ENCODE measurements at regions not wholly inside any gene's neighbourhood (a gene's known extent, or its start where the extent isn't known, plus 50 kb on each side); places are given as distances from the start of the nearest gene placed in this dataset.
"Not testable (repeated sequence)": the region's sequence is repeated elsewhere in the genome, so short reads cannot be mapped to it uniquely, and the experiment has no call there.

DNA sequence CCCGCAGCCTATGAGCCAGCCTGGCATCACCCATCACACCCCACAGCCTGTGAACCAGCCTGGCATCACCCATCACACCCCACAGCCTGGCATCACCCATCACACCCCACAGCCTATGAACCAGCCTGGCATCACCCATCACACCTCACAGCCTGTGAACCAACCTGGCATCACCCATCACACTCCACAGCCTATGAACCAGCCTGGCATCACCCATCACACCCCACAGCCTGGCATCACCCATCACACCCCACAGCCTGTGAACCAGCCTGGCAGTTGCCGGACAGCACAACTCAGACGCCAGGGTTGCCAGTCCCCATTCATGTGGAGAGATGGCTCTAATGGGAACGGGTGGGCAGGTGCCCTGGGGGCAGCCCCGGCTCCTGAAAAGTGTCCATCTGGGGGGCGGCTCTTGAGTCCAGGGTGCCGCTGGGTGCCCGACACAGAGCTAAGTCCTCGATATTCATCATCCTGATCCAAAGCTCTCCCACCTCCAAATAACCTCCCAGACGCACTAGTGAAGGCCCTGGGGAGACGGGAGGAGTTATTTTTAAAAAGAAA is 116.9 kb upstream of the AFDN start:
- not testable (repeated sequence) for DNase-seq (ENCODE audit: low spot score)

GRCh38 chr6:167710363-167710920 is 116.3 kb upstream of the AFDN start:
- DNase-seq (ENCODE audit: low spot score): no peak

DNA sequence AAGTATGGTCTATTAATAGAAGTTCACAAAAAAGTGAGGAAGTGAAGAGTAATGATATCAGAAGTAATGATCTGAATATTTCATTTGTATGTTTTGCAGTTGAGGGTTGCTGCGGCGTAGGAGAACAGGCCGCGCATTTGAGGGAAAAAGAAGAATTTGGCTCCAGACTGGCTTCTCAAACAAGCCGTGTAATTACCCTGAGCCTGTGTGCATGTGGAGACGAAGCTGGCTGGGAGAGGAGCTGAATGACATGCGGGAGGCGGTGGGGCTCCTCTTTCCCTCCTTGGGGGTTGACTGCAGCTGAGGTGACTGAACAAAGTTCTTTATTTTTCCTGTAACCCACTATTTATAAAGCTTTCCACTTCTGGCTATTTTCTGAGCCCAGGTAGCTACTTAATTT is 115.5 kb upstream of the AFDN start:
- DNase-seq (ENCODE audit: low spot score): no peak

DNA sequence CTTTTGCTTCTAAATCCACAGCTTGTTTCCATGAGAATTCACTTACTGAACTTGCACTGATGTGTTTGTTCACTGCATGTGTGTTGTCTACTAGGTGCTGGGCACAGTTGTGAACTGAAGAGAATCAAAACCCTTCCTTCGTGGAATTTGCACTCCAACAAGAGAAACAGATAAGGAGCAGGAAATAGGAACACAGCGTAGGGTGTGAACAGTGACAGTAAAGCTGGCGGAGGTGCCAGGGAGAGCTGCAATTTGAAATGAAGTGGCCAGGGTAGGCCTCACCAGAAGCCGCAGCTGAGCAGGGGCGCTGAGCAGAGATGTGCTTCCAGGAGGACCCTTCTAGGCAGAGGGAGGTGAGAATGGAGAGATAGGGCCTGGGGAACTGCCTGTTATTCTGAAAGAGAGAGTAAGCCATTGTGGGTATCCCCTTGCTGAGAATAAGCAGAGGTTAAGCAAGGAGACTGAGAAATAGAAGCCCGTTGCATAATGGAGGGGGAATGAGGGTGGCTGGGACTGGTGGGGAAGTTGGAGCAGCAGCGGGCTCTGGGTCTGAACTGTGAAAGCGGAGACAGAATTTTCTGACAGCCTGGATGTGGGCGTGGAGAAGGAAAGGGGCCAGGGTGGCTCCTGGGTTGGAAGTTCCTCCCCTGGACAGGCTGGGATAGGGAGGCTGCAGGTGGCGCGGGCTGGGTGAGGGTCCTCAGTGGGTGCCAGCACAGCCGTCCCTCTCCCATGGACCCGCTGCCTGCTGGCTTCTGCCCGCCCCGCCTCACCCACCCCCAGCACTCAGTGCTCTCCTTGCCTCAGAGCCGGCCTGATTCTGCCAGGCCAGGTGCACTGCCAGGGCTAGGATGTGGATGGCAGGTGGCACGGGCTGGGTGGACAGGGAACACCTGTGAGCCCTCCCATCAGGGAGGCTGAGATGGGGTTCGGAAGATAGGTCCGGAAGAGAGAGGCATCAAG is 114.7 kb upstream of the AFDN start:
- no peak for DNase-seq (ENCODE audit: low spot score)

GRCh38 chr6:167712731-167713475 is 113.8 kb upstream of the AFDN start:
- DNase-seq (ENCODE audit: low spot score): no peak

GRCh38 chr6:167714152-167714551 is 112.6 kb upstream of the AFDN start:
- no peak for DNase-seq (ENCODE audit: low spot score)

- no peak for DNase-seq (ENCODE audit: low spot score)
These were observed 109.3 kb upstream of the AFDN start for GRCh38 chr6:167717455-167717854.

GRCh38 chr6:167717867-167718266 is 108.8 kb upstream of the AFDN start:
- no peak for DNase-seq (ENCODE audit: low spot score)

- DNase-seq (ENCODE audit: low spot score): no peak
These were observed 106.8 kb upstream of the AFDN start for GRCh38 chr6:167719920-167720319.

- no peak for DNase-seq (ENCODE audit: low spot score)
These were observed 106.0 kb upstream of the AFDN start for GRCh38 chr6:167720456-167721285.

GRCh38 chr6:167721291-167721690 is 105.4 kb upstream of the AFDN start:
- DNase-seq (ENCODE audit: low spot score): no peak

DNA sequence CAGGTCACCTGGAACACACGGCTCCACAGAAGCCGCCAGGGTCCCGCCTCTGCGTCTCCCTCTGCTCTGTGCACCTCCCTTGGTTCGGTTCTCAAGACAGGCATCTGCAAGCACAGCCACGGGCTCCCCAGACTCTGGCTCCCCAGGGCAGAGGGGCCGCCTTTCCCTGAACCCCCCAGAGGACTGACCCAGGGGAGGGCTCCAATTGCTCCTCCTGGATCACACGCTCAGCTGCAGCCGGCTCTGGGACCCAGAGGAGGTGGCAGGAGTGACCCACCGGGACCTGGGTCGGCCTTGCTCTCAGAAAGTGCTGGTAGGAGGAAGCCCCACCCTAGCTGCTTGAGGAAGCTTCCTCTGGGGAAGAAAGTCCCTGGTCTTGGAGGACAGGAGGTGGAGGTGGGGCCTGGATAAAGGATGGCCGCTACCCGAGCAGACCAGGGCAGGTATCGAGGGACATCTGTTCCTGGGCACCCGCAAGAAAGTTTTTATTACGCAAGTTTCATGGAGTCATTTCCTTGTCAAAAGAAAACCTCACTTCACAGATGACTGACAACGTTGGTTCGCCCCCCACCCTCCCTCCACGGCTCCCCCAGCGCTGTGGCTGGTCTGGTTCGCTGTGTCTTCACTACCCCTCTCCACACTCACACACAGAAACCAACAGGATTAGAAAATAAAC is 103.9 kb upstream of the AFDN start:
- DNase-seq (ENCODE audit: low spot score): no peak

GRCh38 chr6:167726043-167726621 is 100.6 kb upstream of the AFDN start:
- no peak for DNase-seq (ENCODE audit: low spot score)

GRCh38 chr6:167730441-167730840 is 96.3 kb upstream of the AFDN start:
- DNase-seq (ENCODE audit: low spot score): no peak

- DNase-seq (ENCODE audit: low spot score): no peak
These were observed 95.5 kb upstream of the AFDN start for GRCh38 chr6:167731216-167731615.

- peak; percentile 25 for DNase-seq (ENCODE audit: low spot score)
These were observed 94.8 kb upstream of the AFDN start for GRCh38 chr6:167731731-167732422.

DNA sequence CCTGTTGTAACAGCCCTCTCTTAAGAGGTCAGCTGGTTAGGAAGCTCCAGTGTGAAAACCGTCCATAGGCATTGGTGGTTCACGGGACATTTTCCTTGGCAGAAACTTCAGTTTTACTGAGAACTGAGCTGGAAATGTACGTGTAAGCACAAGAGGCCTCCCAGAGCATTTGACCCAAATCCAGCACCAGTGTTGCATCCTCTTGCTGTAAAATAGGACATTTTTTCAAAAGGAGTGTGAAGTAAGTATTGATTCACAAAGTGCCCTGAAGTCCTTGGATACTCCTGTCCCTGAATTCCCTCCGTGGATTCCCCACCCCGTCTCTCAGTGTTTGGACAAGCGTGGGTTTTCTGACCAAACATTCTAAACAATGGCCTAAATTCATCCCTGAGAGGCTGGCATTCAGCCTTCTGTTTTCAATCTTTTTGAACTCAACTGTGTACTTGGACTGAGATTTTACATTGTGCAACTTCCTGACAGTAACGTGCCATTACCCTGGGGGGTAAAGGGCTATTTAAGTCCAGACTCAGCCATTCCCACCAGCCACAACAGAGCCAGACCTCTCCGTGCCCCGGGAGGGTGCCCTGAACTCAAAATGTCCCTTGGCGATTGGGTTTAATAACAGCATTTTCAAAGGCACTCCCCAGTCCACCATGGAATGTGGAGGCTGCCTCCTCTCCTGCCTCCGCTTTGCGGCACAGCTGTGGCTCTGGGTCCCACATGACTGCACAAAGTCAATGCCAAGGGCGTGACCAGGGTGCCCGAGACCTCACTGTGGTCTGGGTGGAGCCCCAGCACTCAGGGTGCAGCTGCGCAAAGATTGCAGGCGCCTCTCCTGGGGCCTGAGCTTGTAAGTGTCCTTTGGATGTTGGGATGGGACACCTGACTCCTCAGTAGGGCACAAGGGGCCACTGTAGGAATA is 92.7 kb upstream of the AFDN start:
- peak; percentile 74 for DNase-seq (ENCODE audit: low spot score)

DNA sequence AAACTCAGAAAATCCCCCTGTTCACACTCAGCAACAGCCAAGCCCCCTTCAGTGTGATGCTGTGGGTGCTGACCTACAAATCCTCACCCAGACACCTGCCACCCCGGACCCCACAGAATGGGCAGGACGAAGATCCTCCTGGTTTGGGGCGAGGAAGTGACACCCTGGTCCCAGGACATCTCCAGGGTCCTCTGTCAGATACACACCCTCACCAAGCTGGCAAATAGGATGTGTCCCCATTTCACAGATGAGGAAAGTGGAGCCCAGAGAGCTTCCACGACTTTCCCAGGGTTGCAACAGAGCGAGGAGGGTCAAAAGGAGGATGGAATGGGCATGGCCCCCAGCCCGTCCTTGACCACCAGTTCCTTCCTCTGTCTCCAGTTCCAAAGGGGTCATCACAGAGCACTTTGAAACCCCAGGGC is 92.0 kb upstream of the AFDN start:
- DNase-seq (ENCODE audit: low spot score): no peak

Data from pons (tissue), 1 donor.